Uterus (tissue), 2 donors: ENCODE measurements at regions not wholly inside any gene's neighbourhood (a gene's known extent, or its start where the extent isn't known, plus 50 kb on each side); places are given as distances from the start of the nearest gene placed in this dataset.

Source experiments
- POLR2A ChIP-seq, 2 donors: fragments of 450-650 bp; IDR thresholded peaks; one replicate each; pipeline ENCODE4 v1.6.1; 2016; ENCODE audit warnings: antibody characterized with exemption in 2 of 2, mild to moderate bottlenecking in 1 of 2, moderate library complexity in 1 of 2
- TF ChIP-seq, protein P1 (sequence below), 4 experiments: fragments of 200-600 bp in 2 of 4; fragments of 450-650 bp in 2 of 4; sonication (generic) in 2 of 4; IDR thresholded peaks; one replicate each; pipeline ENCODE4 v1.5.1; 2016 to 2019; ENCODE audit warnings: antibody characterized with exemption in 4 of 4, mild to moderate bottlenecking in 2 of 4, moderate library complexity in 1 of 4

GRCh38 chr10:35700487-35700882, 58.4 kb upstream of the FZD8 start:
- TF ChIP-seq, protein P1, sequence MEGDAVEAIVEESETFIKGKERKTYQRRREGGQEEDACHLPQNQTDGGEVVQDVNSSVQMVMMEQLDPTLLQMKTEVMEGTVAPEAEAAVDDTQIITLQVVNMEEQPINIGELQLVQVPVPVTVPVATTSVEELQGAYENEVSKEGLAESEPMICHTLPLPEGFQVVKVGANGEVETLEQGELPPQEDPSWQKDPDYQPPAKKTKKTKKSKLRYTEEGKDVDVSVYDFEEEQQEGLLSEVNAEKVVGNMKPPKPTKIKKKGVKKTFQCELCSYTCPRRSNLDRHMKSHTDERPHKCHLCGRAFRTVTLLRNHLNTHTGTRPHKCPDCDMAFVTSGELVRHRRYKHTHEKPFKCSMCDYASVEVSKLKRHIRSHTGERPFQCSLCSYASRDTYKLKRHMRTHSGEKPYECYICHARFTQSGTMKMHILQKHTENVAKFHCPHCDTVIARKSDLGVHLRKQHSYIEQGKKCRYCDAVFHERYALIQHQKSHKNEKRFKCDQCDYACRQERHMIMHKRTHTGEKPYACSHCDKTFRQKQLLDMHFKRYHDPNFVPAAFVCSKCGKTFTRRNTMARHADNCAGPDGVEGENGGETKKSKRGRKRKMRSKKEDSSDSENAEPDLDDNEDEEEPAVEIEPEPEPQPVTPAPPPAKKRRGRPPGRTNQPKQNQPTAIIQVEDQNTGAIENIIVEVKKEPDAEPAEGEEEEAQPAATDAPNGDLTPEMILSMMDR (IDR thresholded peaks at IDR 0.05) = no peak
- no peak for TF ChIP-seq POLR2A (IDR thresholded peaks at IDR 0.05)
